ENCODE measurements at regions not wholly inside any gene's neighbourhood (a gene's known extent, or its start where the extent isn't known, plus 50 kb on each side); places are given as distances from the start of the nearest gene placed in this dataset.

- ChIA-PET POLR2A (no interaction called here), CTCF (interaction anchor here (1.4 kb wide), 1 partner anchor 24 kb away, joined by 3 read pairs; no protein-coding TSS in a partner anchor)
Observed at GRCh38 chr1:29461115-29461739, 224.9 kb downstream of the PTPRU start.

DNA sequence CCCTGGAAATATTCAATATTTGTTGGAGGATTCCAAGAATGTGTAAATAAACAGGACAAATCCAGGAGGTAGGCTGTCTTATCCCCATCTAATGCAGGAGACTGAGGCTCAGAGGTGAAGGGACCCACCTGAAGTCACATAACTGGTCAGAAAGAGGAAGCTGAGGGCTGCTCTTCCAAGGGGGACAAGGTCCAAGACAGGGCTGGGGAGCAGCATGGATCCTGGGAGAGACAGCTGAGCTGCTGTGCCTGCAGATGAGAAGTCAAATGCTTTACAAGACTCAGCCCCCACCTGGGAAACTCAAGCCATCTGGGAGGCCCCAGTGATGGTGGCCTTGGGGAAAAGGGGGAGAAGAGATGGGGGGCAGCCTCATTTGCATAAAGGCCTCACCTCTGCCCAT, 224.4 kb downstream of the PTPRU start:
- no peak for DNase-seq (ENCODE audit: extremely low spot score)
- POLR2A ChIA-PET = no interaction called here
- CTCF ChIA-PET = interaction anchor here (1.4 kb wide), 1 partner anchor 24 kb away, joined by 3 read pairs; no protein-coding TSS in a partner anchor
- TF ChIP-seq, protein P1, sequence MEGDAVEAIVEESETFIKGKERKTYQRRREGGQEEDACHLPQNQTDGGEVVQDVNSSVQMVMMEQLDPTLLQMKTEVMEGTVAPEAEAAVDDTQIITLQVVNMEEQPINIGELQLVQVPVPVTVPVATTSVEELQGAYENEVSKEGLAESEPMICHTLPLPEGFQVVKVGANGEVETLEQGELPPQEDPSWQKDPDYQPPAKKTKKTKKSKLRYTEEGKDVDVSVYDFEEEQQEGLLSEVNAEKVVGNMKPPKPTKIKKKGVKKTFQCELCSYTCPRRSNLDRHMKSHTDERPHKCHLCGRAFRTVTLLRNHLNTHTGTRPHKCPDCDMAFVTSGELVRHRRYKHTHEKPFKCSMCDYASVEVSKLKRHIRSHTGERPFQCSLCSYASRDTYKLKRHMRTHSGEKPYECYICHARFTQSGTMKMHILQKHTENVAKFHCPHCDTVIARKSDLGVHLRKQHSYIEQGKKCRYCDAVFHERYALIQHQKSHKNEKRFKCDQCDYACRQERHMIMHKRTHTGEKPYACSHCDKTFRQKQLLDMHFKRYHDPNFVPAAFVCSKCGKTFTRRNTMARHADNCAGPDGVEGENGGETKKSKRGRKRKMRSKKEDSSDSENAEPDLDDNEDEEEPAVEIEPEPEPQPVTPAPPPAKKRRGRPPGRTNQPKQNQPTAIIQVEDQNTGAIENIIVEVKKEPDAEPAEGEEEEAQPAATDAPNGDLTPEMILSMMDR (IDR thresholded peaks at IDR 0.05; ENCODE audit: control extremely low read depth, extremely low read depth, low read depth, missing control alignments) = no peak

More at GRCh38 chr1:29461115-29461739, 224.9 kb downstream of the PTPRU start:
- DNase-seq (ENCODE audit: extremely low spot score) = no peak
- TF ChIP-seq, protein P1 (IDR thresholded peaks at IDR 0.05; ENCODE audit: control extremely low read depth, extremely low read depth, low read depth, missing control alignments) = no peak

GRCh38 chr1:29460041-29460610, 223.8 kb downstream of the PTPRU start:
- ChIA-PET POLR2A (no interaction called here), CTCF (no interaction called here)
- no peak for DNase-seq (ENCODE audit: extremely low spot score)
- TF ChIP-seq, protein P1 (IDR thresholded peaks at IDR 0.05; ENCODE audit: control extremely low read depth, extremely low read depth, low read depth, missing control alignments) = no peak

DNA sequence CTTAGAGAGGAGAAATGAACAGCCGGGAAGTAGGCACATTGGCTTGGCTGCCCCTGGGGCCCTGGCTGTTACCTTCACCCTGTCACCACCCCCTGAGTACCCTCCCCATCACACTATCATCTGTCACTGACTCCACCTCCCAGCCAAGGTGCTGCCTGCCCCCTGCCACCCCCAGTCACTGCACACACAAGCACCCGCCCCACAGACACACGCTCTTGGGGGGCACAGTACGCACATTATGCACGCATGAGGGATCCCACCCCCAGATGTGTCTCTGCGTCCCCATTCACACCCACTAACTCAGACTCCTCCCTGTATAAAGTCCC, 223.3 kb downstream of the PTPRU start:
- CTCF ChIA-PET = no interaction called here
- POLR2A ChIA-PET = no interaction called here
- no peak for DNase-seq (ENCODE audit: extremely low spot score)
- TF ChIP-seq, protein P1 (IDR thresholded peaks at IDR 0.05; ENCODE audit: control extremely low read depth, extremely low read depth, low read depth, missing control alignments) = no peak

- TF ChIP-seq, protein P1 (IDR thresholded peaks at IDR 0.05; ENCODE audit: control extremely low read depth, extremely low read depth, low read depth, missing control alignments) = no peak
- ChIA-PET CTCF (no interaction called here), POLR2A (no interaction called here)
- DNase-seq (ENCODE audit: extremely low spot score) = no peak
Observed at GRCh38 chr1:29458737-29459619, 222.7 kb downstream of the PTPRU start.

- TF ChIP-seq, protein P1 (IDR thresholded peaks at IDR 0.05; ENCODE audit: control extremely low read depth, extremely low read depth, low read depth, missing control alignments) = no peak
- POLR2A ChIA-PET = no interaction called here
Observed at GRCh38 chr1:29457496-29458368, 221.4 kb downstream of the PTPRU start.

More at GRCh38 chr1:29457496-29458368, 221.4 kb downstream of the PTPRU start:
- DNase-seq (ENCODE audit: extremely low spot score) = no peak
- CTCF ChIA-PET = no interaction called here

Data from GM10248 (cell line).